PFSK-1 (cell line): ENCODE measurements at regions not wholly inside any gene's neighbourhood (a gene's known extent, or its start where the extent isn't known, plus 50 kb on each side); places are given as distances from the start of the nearest gene placed in this dataset.

Experiments
- FOXP2 ChIP-seq: optimal IDR thresholded peaks from 2 replicates; pipeline ENCODE3; 2011; ENCODE audit warnings: borderline replicate concordance, control low read depth, inconsistent platforms; ENCODE audit not compliant: insufficient read depth; ENCODE audit errors: extremely low read length, extremely low read depth
- POLR2AphosphoS5 ChIP-seq: IDR thresholded peaks from 2 replicates; pipeline ENCODE4 v1.6.1; 2012; ENCODE audit warnings: low read depth, mild to moderate bottlenecking, control low read depth, low read length, moderate library complexity
- TF ChIP-seq, protein P1 (sequence below), 2 experiments: IDR thresholded peaks; 2 replicates each; pipeline versions ENCODE4 v1.6.1 to v1.8.0; 2011 to 2012; ENCODE audit warnings: low read depth in 2 of 2, low read length in 2 of 2, control low read depth in 1 of 2, inconsistent platforms in 1 of 2, mild to moderate bottlenecking in 1 of 2, moderate library complexity in 1 of 2; ENCODE audit not compliant: insufficient read depth in 1 of 2

DNA sequence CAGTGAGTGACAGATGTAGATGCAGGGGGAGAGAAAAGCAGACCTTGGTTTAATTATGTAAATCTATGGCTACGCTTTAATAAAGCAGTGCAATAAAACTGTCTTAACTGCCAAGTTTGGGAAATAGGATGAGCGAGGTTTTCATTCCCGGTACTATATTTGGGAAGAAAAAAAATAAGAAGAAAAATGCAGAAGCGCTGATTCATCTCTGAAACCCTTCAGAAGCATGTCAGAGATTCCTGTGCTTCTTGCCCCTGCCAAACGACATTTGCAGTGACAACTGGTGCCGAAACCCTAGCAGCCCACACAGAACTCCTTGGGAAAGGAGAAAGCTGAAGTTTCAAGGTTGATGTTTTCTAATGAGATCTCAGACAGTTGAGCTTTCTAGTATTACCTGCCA is 380.7 kb downstream of the REEP3 start:
- TF ChIP-seq FOXP2 (no peak), POLR2AphosphoS5 (no peak)
- TF ChIP-seq, protein P1, sequence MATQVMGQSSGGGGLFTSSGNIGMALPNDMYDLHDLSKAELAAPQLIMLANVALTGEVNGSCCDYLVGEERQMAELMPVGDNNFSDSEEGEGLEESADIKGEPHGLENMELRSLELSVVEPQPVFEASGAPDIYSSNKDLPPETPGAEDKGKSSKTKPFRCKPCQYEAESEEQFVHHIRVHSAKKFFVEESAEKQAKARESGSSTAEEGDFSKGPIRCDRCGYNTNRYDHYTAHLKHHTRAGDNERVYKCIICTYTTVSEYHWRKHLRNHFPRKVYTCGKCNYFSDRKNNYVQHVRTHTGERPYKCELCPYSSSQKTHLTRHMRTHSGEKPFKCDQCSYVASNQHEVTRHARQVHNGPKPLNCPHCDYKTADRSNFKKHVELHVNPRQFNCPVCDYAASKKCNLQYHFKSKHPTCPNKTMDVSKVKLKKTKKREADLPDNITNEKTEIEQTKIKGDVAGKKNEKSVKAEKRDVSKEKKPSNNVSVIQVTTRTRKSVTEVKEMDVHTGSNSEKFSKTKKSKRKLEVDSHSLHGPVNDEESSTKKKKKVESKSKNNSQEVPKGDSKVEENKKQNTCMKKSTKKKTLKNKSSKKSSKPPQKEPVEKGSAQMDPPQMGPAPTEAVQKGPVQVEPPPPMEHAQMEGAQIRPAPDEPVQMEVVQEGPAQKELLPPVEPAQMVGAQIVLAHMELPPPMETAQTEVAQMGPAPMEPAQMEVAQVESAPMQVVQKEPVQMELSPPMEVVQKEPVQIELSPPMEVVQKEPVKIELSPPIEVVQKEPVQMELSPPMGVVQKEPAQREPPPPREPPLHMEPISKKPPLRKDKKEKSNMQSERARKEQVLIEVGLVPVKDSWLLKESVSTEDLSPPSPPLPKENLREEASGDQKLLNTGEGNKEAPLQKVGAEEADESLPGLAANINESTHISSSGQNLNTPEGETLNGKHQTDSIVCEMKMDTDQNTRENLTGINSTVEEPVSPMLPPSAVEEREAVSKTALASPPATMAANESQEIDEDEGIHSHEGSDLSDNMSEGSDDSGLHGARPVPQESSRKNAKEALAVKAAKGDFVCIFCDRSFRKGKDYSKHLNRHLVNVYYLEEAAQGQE (IDR thresholded peaks at IDR 0.05; ENCODE audit: insufficient read depth in 1 of 2, low read depth in 2 of 2, low read length in 2 of 2), result no peak
